ENCODE measurements at regions not wholly inside any gene's neighbourhood (a gene's known extent, or its start where the extent isn't known, plus 50 kb on each side); places are given as distances from the start of the nearest gene placed in this dataset.

GRCh38 chr21:39105836-39106235, 77.4 kb downstream of the PSMG1 start:
- Histone ChIP-seq H3K9me1 (replicated peaks; ENCODE audit: control insufficient read depth, extremely low read depth, insufficient read depth, low read length) (no peaks in the 10 kb centered on the region), H3K79me2 (ENCODE audit: control insufficient read depth, insufficient read depth, low read length) (no peaks in the 10 kb centered on the region), H3K4me2 (ENCODE audit: insufficient read depth, low read length) (no peak overlapping the region), H3K36me3 (ENCODE audit: control insufficient read depth in 2 of 2, extremely low read depth in 1 of 2, insufficient read depth in 2 of 2, low read length in 2 of 2) (no peaks in the 10 kb centered on the region), H2AFZ (ENCODE audit: low read depth, low read length) (no peak overlapping the region), H3K27ac (ENCODE audit: insufficient read depth, low read depth, low read length) (no peak overlapping the region), H3K9ac (replicated peaks; ENCODE audit: extremely low read depth, insufficient read depth, low read length) (no peak overlapping the region), H3K4me1 (ENCODE audit: control insufficient read depth, extremely low read depth, insufficient read depth, low read length) (no peaks in the 10 kb centered on the region), H4K20me1 (replicated peaks; ENCODE audit: control insufficient read depth, extremely low read depth, insufficient read depth, low read length) (no peaks in the 10 kb centered on the region), H3K27me3 (ENCODE audit: control insufficient read depth in 2 of 2, insufficient read depth in 2 of 2, low read length in 2 of 2) (peaks cover 4 to 10% of the 10 kb centered on the region in 2 experiments), H3K9me3 (replicated peaks; ENCODE audit: control insufficient read depth, insufficient read depth, low read length) (no peaks in the 10 kb centered on the region), H3K4me3 (replicated peaks in 1 of 3; ENCODE audit: insufficient read depth in 1 of 3, low read depth in 1 of 3, low read length in 3 of 3) (no peak overlapping the region)
- DNase-seq (ENCODE audit: low read depth, low spot score) (no peak), FAIRE-seq (no peak)
- ChIA-PET POLR2A (no interaction called here), CTCF (interaction anchor here (1.0 kb wide), 1 partner anchor 32 kb away, joined by 3 read pairs; no protein-coding TSS in a partner anchor)
- dilution Hi-C loops (cut with MboI; ENCODE audit: extremely low pct_ligation_motif_present, low sequenced_read_pairs) (no loop called here), intact Hi-C loops (cut with micrococcal nuclease) (no loop called here)
- TF ChIP-seq EZH2 (IDR thresholded peaks at IDR 0.05; ENCODE audit: borderline replicate concordance, low read depth, low read length, severe bottlenecking): no peak
- no peak for TF ChIP-seq GATA2 (IDR thresholded peaks at IDR 0.05; ENCODE audit: insufficient read depth, insufficient read length, low read depth, low read length)
- BruUV-seq (replicated peaks): no TSS peak

GRCh38 chr21:39105341-39105765, 77.9 kb downstream of the PSMG1 start:
- BruUV-seq (replicated peaks): no TSS peak
- ChIA-PET CTCF (interaction anchor here (1.0 to 2.4 kb wide), 3 partner anchors 10 to 33 kb away, joined by 3 to 5 read pairs (median 3); no protein-coding TSS in a partner anchor), POLR2A (no interaction called here)
- dilution Hi-C loops (cut with MboI; ENCODE audit: extremely low pct_ligation_motif_present, low sequenced_read_pairs): no loop called here
- no peaks in the 10 kb centered on the region for H3K36me3 ChIP-seq (ENCODE audit: control insufficient read depth in 2 of 2, extremely low read depth in 1 of 2, insufficient read depth in 2 of 2, low read length in 2 of 2)
- H3K4me1 ChIP-seq (ENCODE audit: control insufficient read depth, extremely low read depth, insufficient read depth, low read length): no peaks in the 10 kb centered on the region
- H2AFZ ChIP-seq (ENCODE audit: low read depth, low read length): no peak overlapping the region
- H3K9me3 ChIP-seq (replicated peaks; ENCODE audit: control insufficient read depth, insufficient read depth, low read length): no peaks in the 10 kb centered on the region
- H3K79me2 ChIP-seq (ENCODE audit: control insufficient read depth, insufficient read depth, low read length): no peaks in the 10 kb centered on the region
- no peak for DNase-seq (ENCODE audit: low read depth, low spot score)
- no peak overlapping the region for H3K9ac ChIP-seq (replicated peaks; ENCODE audit: extremely low read depth, insufficient read depth, low read length)
- intact Hi-C loops (cut with micrococcal nuclease): no loop called here
- no peak overlapping the region for H3K27ac ChIP-seq (ENCODE audit: insufficient read depth, low read depth, low read length)
- H3K9me1 ChIP-seq (replicated peaks; ENCODE audit: control insufficient read depth, extremely low read depth, insufficient read depth, low read length): no peaks in the 10 kb centered on the region
- H3K27me3 ChIP-seq (ENCODE audit: control insufficient read depth in 2 of 2, insufficient read depth in 2 of 2, low read length in 2 of 2): peaks cover 4 to 10% of the 10 kb centered on the region in 2 experiments
- H4K20me1 ChIP-seq (replicated peaks; ENCODE audit: control insufficient read depth, extremely low read depth, insufficient read depth, low read length): no peaks in the 10 kb centered on the region
- no peak overlapping the region for H3K4me3 ChIP-seq (replicated peaks in 1 of 3; ENCODE audit: insufficient read depth in 1 of 3, low read depth in 1 of 3, low read length in 3 of 3)
- TF ChIP-seq EZH2 (IDR thresholded peaks at IDR 0.05; ENCODE audit: borderline replicate concordance, low read depth, low read length, severe bottlenecking) (no peak), MYC (IDR thresholded peaks at IDR 0.05; ENCODE audit: low read depth, low read length) (no peak), POLR2AphosphoS5 (IDR thresholded peaks at IDR 0.05; ENCODE audit: insufficient read depth, low read depth, low read length) (no peak), JUN (IDR thresholded peaks at IDR 0.05; ENCODE audit: borderline replicate concordance, insufficient read depth, insufficient read length, low read depth) (no peak), FOS (IDR thresholded peaks at IDR 0.05; ENCODE audit: borderline replicate concordance, insufficient read depth, low read length) (no peak), GATA2 (IDR thresholded peaks at IDR 0.05; ENCODE audit: insufficient read depth, insufficient read length, low read depth, low read length) (no peak), POLR2A (IDR thresholded peaks at IDR 0.05; ENCODE audit: low read depth, low read length) (no peak)
- TF ChIP-seq, protein P1, sequence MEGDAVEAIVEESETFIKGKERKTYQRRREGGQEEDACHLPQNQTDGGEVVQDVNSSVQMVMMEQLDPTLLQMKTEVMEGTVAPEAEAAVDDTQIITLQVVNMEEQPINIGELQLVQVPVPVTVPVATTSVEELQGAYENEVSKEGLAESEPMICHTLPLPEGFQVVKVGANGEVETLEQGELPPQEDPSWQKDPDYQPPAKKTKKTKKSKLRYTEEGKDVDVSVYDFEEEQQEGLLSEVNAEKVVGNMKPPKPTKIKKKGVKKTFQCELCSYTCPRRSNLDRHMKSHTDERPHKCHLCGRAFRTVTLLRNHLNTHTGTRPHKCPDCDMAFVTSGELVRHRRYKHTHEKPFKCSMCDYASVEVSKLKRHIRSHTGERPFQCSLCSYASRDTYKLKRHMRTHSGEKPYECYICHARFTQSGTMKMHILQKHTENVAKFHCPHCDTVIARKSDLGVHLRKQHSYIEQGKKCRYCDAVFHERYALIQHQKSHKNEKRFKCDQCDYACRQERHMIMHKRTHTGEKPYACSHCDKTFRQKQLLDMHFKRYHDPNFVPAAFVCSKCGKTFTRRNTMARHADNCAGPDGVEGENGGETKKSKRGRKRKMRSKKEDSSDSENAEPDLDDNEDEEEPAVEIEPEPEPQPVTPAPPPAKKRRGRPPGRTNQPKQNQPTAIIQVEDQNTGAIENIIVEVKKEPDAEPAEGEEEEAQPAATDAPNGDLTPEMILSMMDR (IDR thresholded peaks at IDR 0.05; ENCODE audit: extremely low read depth in 1 of 2, insufficient read depth in 1 of 2, low read depth in 1 of 2, low read length in 2 of 2): no peak
- TF ChIP-seq, protein P2, sequence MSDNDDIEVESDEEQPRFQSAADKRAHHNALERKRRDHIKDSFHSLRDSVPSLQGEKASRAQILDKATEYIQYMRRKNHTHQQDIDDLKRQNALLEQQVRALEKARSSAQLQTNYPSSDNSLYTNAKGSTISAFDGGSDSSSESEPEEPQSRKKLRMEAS (IDR thresholded peaks at IDR 0.05; ENCODE audit: insufficient read depth, insufficient read length): no peak
- no peak for FAIRE-seq
- H3K4me2 ChIP-seq (ENCODE audit: insufficient read depth, low read length): no peak overlapping the region

Measured in endothelial cell of umbilical vein (primary cell).